HepG2 (cell line): ENCODE measurements at regions not wholly inside any gene's neighbourhood (a gene's known extent, or its start where the extent isn't known, plus 50 kb on each side); places are given as distances from the start of the nearest gene placed in this dataset.

Source experiments
- ATAC-seq: fragments of 200-7000 bp; cut with Tn5 transposase; 3 replicates; pipeline ENCODE4 v1.9.1; 2020; ENCODE audit warnings: mild to moderate bottlenecking, moderate library complexity
- BruUV-seq: library from RNA; stranded (reverse); fragments of 400-500 nt; replicated peaks from 2 replicates; lab custom pipeline; 2021; lab: Mats Ljungman, UMichigan
- CTCF ChIA-PET: fragments of 300-600 bp; formaldehyde crosslinking; extraction: SDS; loops from one replicate; lab custom pipeline; 2021; ENCODE audit warnings: low total read pairs, inconsistent platforms, low intra/inter-chr PET ratio; lab: Yijun Ruan, JAX
- POLR2A ChIA-PET: fragments of 350-600 bp; sonication (Branson Sonifier 250); formaldehyde crosslinking; loops from one replicate; lab custom pipeline; 2020; ENCODE audit warnings: antibody characterized with exemption, inconsistent platforms; lab: Yijun Ruan, JAX
- DNase-seq: peaks from one replicate; pipeline ENCODE4 v3.0.0-alpha.2; 2015; ENCODE audit warnings: low spot score
- FAIRE-seq: peaks from 3 replicates; lab custom pipeline; 2011; peaks lifted over from hg19 to GRCh38; lab: Jason Lieb, UNC
- H2AFZ ChIP-seq: one replicate; pipeline ENCODE4 v1.6.1; 2011; ENCODE audit warnings: low read length, inconsistent platforms
- H3K27ac ChIP-seq: fragments of 300-600 bp; 3 replicates; pipeline ENCODE4 v1.8.0; 2011; ENCODE audit warnings: mixed run types, mild to moderate bottlenecking, mixed read lengths, low read length, inconsistent platforms; ENCODE audit not compliant: insufficient read depth; ENCODE audit errors: extremely low read length
- H3K27me3 ChIP-seq, 2 experiments: fragments of 200-600 bp in 1 of 2; 2 replicates in 1 of 2; 3 replicates in 1 of 2; pipeline versions ENCODE4 v1.6.0 to v1.8.0; 2011; ENCODE audit warnings: low read length in 2 of 2, mild to moderate bottlenecking in 2 of 2, moderate library complexity in 2 of 2, inconsistent platforms in 1 of 2; ENCODE audit not compliant: insufficient read depth in 2 of 2, control insufficient read depth in 1 of 2
- H3K36me3 ChIP-seq, 2 experiments: fragments of 200-600 bp in 1 of 2; replicated peaks in 1 of 2; 2 replicates in 1 of 2; 3 replicates in 1 of 2; pipeline versions ENCODE4 v1.5.1 to v1.8.0; 2011; ENCODE audit warnings: low read length in 2 of 2, inconsistent platforms in 1 of 2; ENCODE audit not compliant: insufficient read depth in 2 of 2, control insufficient read depth in 1 of 2
- H3K4me1 ChIP-seq: 2 replicates; pipeline ENCODE4 v1.5.1; 2012; ENCODE audit warnings: low read length, inconsistent platforms; ENCODE audit not compliant: insufficient read depth
- H3K4me2 ChIP-seq: 2 replicates; pipeline ENCODE4 v1.6.0; 2011; ENCODE audit warnings: low read depth, low read length, inconsistent platforms
- H3K4me3 ChIP-seq, 3 experiments: fragments of 200-600 bp in 1 of 3; sonication (generic), shearing (Covaris generic) in 1 of 3; replicated peaks in 1 of 3; 2 replicates each; pipeline ENCODE4 v1.5.1; 2011 to 2016; ENCODE audit warnings: low read length in 3 of 3, inconsistent platforms in 2 of 3, low read depth in 2 of 3, mild to moderate bottlenecking in 2 of 3, control low read depth in 1 of 3, mixed read lengths in 1 of 3; ENCODE audit not compliant: insufficient read depth in 1 of 3
- H3K79me2 ChIP-seq: one replicate; pipeline ENCODE4 v1.6.1; 2011; ENCODE audit warnings: low read length, inconsistent platforms; ENCODE audit not compliant: insufficient read depth
- H3K9ac ChIP-seq: 2 replicates; pipeline ENCODE4 v1.6.0; 2011; ENCODE audit warnings: mild to moderate bottlenecking, low read depth, low read length, inconsistent platforms; ENCODE audit not compliant: insufficient read depth
- H3K9me3 ChIP-seq: 2 replicates; pipeline ENCODE4 v1.5.1; 2012; ENCODE audit warnings: mild to moderate bottlenecking, low read length
- H4K20me1 ChIP-seq: 2 replicates; pipeline ENCODE4 v1.6.0; 2011; ENCODE audit warnings: inconsistent platforms, mild to moderate bottlenecking, low read length, moderate library complexity; ENCODE audit not compliant: insufficient read depth
- ISX ChIP-seq: sonication (generic); formaldehyde crosslinking; conservative IDR thresholded peaks from 2 replicates; pipeline ENCODE4 v1.5.0; 2020; ENCODE audit warnings: missing genetic modification reagents
- JUND ChIP-seq: sonication (generic); formaldehyde crosslinking; IDR thresholded peaks from 2 replicates; pipeline ENCODE4 v1.8.0; 2022; ENCODE audit warnings: mild to moderate bottlenecking, missing genetic modification reagents
- PBX2 ChIP-seq: IDR thresholded peaks from 2 replicates; pipeline ENCODE4 v1.6.1; 2016; ENCODE audit warnings: control low read depth
- PCBP1 ChIP-seq: fragments of 200-400 bp; formaldehyde crosslinking; IDR thresholded peaks from 2 replicates; pipeline ENCODE4 v1.6.1; 2017; ENCODE audit warnings: mild to moderate bottlenecking, low read depth, low read length, borderline replicate concordance
- SALL1 ChIP-seq: sonication (generic); formaldehyde crosslinking; IDR thresholded peaks from 2 replicates; pipeline ENCODE4 v1.8.0; 2022; ENCODE audit warnings: mild to moderate bottlenecking, missing genetic modification reagents
- ZNF180 ChIP-seq: sonication (generic); formaldehyde crosslinking; IDR thresholded peaks from 2 replicates; pipeline ENCODE4 v1.4.0; 2020; ENCODE audit warnings: low read depth, missing genetic modification reagents, borderline replicate concordance
- WGBS: methylation state at CpG from one replicate; pipeline ENCODE4 v1.1.6; 2017; ENCODE audit warnings: low lambda C conversion rate; 5-methylcytosine and 5-hydroxymethylcytosine counted together
- in situ Hi-C: cut with HindIII; loops from 2 replicates; pipeline ENCODE4 v1.10.0; 2017; ENCODE audit warnings: low pct_unique_long_range_greater_than_20kb; ENCODE audit not compliant: extremely low pct_ligation_motif_present
- intact Hi-C: fragments of 100-400 bp; cut with micrococcal nuclease; formaldehyde crosslinking; loops from one replicate; pipeline ENCODE4 v1.10.0; 2022; ENCODE audit not compliant: unreplicated experiment

GRCh38 chr11:130639369-130639768 lies 190.9 kb downstream of the ADAMTS15 start:
- no TSS peak for BruUV-seq
- DNase-seq: no peak

GRCh38 chr11:130640526-130640925 lies 192.1 kb downstream of the ADAMTS15 start:
- H2AFZ ChIP-seq: no peak overlapping the region
- no peak overlapping the region for H3K27ac ChIP-seq
- ChIA-PET POLR2A (no interaction called here), CTCF (no interaction called here)
- ATAC-seq: no peak
- TF ChIP-seq SALL1 (CRISPR knock-in tag): no peak
- no peak for TF ChIP-seq PBX2 (CRISPR knock-in tag)
- no peak for TF ChIP-seq ZNF180
- no peak for TF ChIP-seq PCBP1
- no peak for TF ChIP-seq JUND
- no peak overlapping the region for H3K4me3 ChIP-seq
- H3K9me3 ChIP-seq: no peaks in the 10 kb centered on the region
- no TSS peak for BruUV-seq
- intact Hi-C loops: no loop called here
- no peak overlapping the region for H3K9ac ChIP-seq
- no peak for DNase-seq
- peaks cover 0 to 18% of the 10 kb centered on the region in 2 experiments; a peak in 1 of 5 replicates for H3K27me3 ChIP-seq
- 45% methylated on average over 7 of the region's 7 CpGs for WGBS
- no peak overlapping the region for H3K4me2 ChIP-seq
- H3K79me2 ChIP-seq: no peaks in the 10 kb centered on the region
- no peak for FAIRE-seq
- no peaks in the 10 kb centered on the region for H3K36me3 ChIP-seq
- in situ Hi-C loops: no loop called here
- H4K20me1 ChIP-seq: no peaks in the 10 kb centered on the region
- peaks cover 22% of the 10 kb centered on the region for H3K4me1 ChIP-seq

More at GRCh38 chr11:130639369-130639768, 190.9 kb downstream of the ADAMTS15 start:
- Histone ChIP-seq H2AFZ (no peak overlapping the region), H3K27ac (no peak overlapping the region), H4K20me1 (no peaks in the 10 kb centered on the region), H3K27me3 (peaks cover 0 to 16% of the 10 kb centered on the region in 2 experiments; a peak in 1 of 5 replicates), H3K4me2 (no peak overlapping the region), H3K9me3 (no peaks in the 10 kb centered on the region), H3K9ac (no peak overlapping the region), H3K36me3 (no peaks in the 10 kb centered on the region), H3K79me2 (no peaks in the 10 kb centered on the region), H3K4me1 (peaks cover 28% of the 10 kb centered on the region), H3K4me3 (no peak overlapping the region)
- ATAC-seq (no peak), FAIRE-seq (no peak)
- in situ Hi-C loops: no loop called here
- intact Hi-C loops: no loop called here
- WGBS: 89% methylated on average over 2 of the region's 2 CpGs
- CTCF ChIA-PET: no interaction called here
- POLR2A ChIA-PET: no interaction called here
- no peak for TF ChIP-seq ISX (CRISPR knock-in tag)
